NCI-H2171 (cell line): ENCODE measurements at regions not wholly inside any gene's neighbourhood (a gene's known extent, or its start where the extent isn't known, plus 50 kb on each side); places are given as distances from the start of the nearest gene placed in this dataset.
"Not testable (repeated sequence)": the region's sequence is repeated elsewhere in the genome, so short reads cannot be mapped to it uniquely, and the experiment has no call there.

Source experiments
- DNase-seq: peaks from one replicate; lab custom pipeline; 2025; lab: John Stamatoyannopoulos, UW

- DNase-seq = no peak
Observed at GRCh38 chr17:68780596-68780995, 174.6 kb downstream of the ABCA8 start.

- DNase-seq = no peak
Observed at GRCh38 chr17:68778726-68779125, 176.5 kb downstream of the ABCA8 start.

GRCh38 chr17:68777856-68778694, 176.9 kb upstream of the FAM20A start:
- peak; percentile 70 for DNase-seq

GRCh38 chr17:68777243-68777855, 176.2 kb upstream of the FAM20A start:
- peak; percentile 49 for DNase-seq

GRCh38 chr17:68776451-68776850, 175.3 kb upstream of the FAM20A start:
- DNase-seq = no peak

- DNase-seq = no peak
Observed at GRCh38 chr17:68775969-68776368, 174.8 kb upstream of the FAM20A start.

GRCh38 chr17:68775318-68775717, 174.2 kb upstream of the FAM20A start:
- DNase-seq = no peak

- peak; percentile 39 for DNase-seq
Observed at GRCh38 chr17:68771867-68772515, 170.8 kb upstream of the FAM20A start.

- DNase-seq = no peak
Observed at GRCh38 chr17:68768804-68769203, 167.6 kb upstream of the FAM20A start.

GRCh38 chr17:68766640-68767039, 165.5 kb upstream of the FAM20A start:
- no peak for DNase-seq

- no peak for DNase-seq
Observed at GRCh38 chr17:68763562-68763961, 162.4 kb upstream of the FAM20A start.

- no peak for DNase-seq
Observed at GRCh38 chr17:68762911-68763310, 161.7 kb upstream of the FAM20A start.

- no peak for DNase-seq
Observed at GRCh38 chr17:68760141-68760475, 158.9 kb upstream of the FAM20A start.

GRCh38 chr17:68759343-68760140, 158.4 kb upstream of the FAM20A start:
- DNase-seq = peak; percentile 78

- no peak for DNase-seq
Observed at GRCh38 chr17:68759002-68759342, 157.8 kb upstream of the FAM20A start.

- not testable (repeated sequence) for DNase-seq
Observed at GRCh38 chr17:68757866-68758757, 156.9 kb upstream of the FAM20A start.

- DNase-seq = no peak
Observed at GRCh38 chr17:68753985-68754769, 153.0 kb upstream of the FAM20A start.

GRCh38 chr17:68750208-68750562, 149.0 kb upstream of the FAM20A start:
- no peak for DNase-seq

- DNase-seq = no peak
Observed at GRCh38 chr17:68749349-68750207, 148.4 kb upstream of the FAM20A start.

GRCh38 chr17:68748381-68748780, 147.2 kb upstream of the FAM20A start:
- DNase-seq = no peak
